ENCODE measurements at regions not wholly inside any gene's neighbourhood (a gene's known extent, or its start where the extent isn't known, plus 50 kb on each side); places are given as distances from the start of the nearest gene placed in this dataset.

GRCh38 chr5:104298518-104298917, 735.9 kb upstream of the NUDT12 start:
- Histone ChIP-seq H3K9me3 (replicated peaks; ENCODE audit: control insufficient read depth, insufficient read depth, low read length) (no peaks in the 10 kb centered on the region), H4K20me1 (replicated peaks; ENCODE audit: control insufficient read depth, extremely low read depth, insufficient read depth, low read length) (no peaks in the 10 kb centered on the region), H3K9me1 (replicated peaks; ENCODE audit: control insufficient read depth, extremely low read depth, insufficient read depth, low read length) (no peaks in the 10 kb centered on the region), H3K9ac (replicated peaks; ENCODE audit: extremely low read depth, insufficient read depth, low read length) (no peak overlapping the region), H3K4me1 (ENCODE audit: control insufficient read depth, extremely low read depth, insufficient read depth, low read length) (peaks cover 12% of the 10 kb centered on the region), H3K79me2 (ENCODE audit: control insufficient read depth, insufficient read depth, low read length) (no peaks in the 10 kb centered on the region), H2AFZ (ENCODE audit: low read depth, low read length) (no peak overlapping the region), H3K27me3 (ENCODE audit: control insufficient read depth in 2 of 2, insufficient read depth in 2 of 2, low read length in 2 of 2) (no peaks in the 10 kb centered on the region), H3K4me2 (ENCODE audit: insufficient read depth, low read length) (no peak overlapping the region), H3K36me3 (ENCODE audit: control insufficient read depth in 2 of 2, extremely low read depth in 1 of 2, insufficient read depth in 2 of 2, low read length in 2 of 2) (no peaks in the 10 kb centered on the region), H3K4me3 (replicated peaks in 1 of 3; ENCODE audit: insufficient read depth in 1 of 3, low read depth in 1 of 3, low read length in 3 of 3) (no peak overlapping the region), H3K27ac (ENCODE audit: insufficient read depth, low read depth, low read length) (no peak overlapping the region)
- FAIRE-seq = no peak
- no TSS peak for BruUV-seq (replicated peaks)
- dilution Hi-C loops (cut with MboI; ENCODE audit: extremely low pct_ligation_motif_present, low sequenced_read_pairs) = no loop called here
- TF ChIP-seq MYC (IDR thresholded peaks at IDR 0.05; ENCODE audit: low read depth, low read length) (no peak), JUN (IDR thresholded peaks at IDR 0.05; ENCODE audit: borderline replicate concordance, insufficient read depth, insufficient read length, low read depth) (no peak), POLR2AphosphoS5 (IDR thresholded peaks at IDR 0.05; ENCODE audit: insufficient read depth, low read depth, low read length) (no peak), EZH2 (IDR thresholded peaks at IDR 0.05; ENCODE audit: borderline replicate concordance, low read depth, low read length, severe bottlenecking) (no peak), FOS (IDR thresholded peaks at IDR 0.05; ENCODE audit: borderline replicate concordance, insufficient read depth, low read length) (no peak), GATA2 (IDR thresholded peaks at IDR 0.05; ENCODE audit: insufficient read depth, insufficient read length, low read depth, low read length) (no peak), POLR2A (IDR thresholded peaks at IDR 0.05; ENCODE audit: low read depth, low read length) (no peak)
- TF ChIP-seq, protein P1, sequence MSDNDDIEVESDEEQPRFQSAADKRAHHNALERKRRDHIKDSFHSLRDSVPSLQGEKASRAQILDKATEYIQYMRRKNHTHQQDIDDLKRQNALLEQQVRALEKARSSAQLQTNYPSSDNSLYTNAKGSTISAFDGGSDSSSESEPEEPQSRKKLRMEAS (IDR thresholded peaks at IDR 0.05; ENCODE audit: insufficient read depth, insufficient read length) = no peak
- TF ChIP-seq, protein P2, sequence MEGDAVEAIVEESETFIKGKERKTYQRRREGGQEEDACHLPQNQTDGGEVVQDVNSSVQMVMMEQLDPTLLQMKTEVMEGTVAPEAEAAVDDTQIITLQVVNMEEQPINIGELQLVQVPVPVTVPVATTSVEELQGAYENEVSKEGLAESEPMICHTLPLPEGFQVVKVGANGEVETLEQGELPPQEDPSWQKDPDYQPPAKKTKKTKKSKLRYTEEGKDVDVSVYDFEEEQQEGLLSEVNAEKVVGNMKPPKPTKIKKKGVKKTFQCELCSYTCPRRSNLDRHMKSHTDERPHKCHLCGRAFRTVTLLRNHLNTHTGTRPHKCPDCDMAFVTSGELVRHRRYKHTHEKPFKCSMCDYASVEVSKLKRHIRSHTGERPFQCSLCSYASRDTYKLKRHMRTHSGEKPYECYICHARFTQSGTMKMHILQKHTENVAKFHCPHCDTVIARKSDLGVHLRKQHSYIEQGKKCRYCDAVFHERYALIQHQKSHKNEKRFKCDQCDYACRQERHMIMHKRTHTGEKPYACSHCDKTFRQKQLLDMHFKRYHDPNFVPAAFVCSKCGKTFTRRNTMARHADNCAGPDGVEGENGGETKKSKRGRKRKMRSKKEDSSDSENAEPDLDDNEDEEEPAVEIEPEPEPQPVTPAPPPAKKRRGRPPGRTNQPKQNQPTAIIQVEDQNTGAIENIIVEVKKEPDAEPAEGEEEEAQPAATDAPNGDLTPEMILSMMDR (IDR thresholded peaks at IDR 0.05; ENCODE audit: extremely low read depth in 1 of 2, insufficient read depth in 1 of 2, low read depth in 1 of 2, low read length in 2 of 2) = no peak
- intact Hi-C loops (cut with micrococcal nuclease) = no loop called here
- CTCF ChIA-PET = no interaction called here
- POLR2A ChIA-PET = no interaction called here
- DNase-seq (ENCODE audit: low read depth, low spot score) = no peak

All from endothelial cell of umbilical vein (primary cell).